H1 (cell line): ENCODE measurements at regions not wholly inside any gene's neighbourhood (a gene's known extent, or its start where the extent isn't known, plus 50 kb on each side); places are given as distances from the start of the nearest gene placed in this dataset.

Experiments
- CTCF ChIA-PET: fragments of 300-600 bp; sonication (Branson Sonifier 250); formaldehyde crosslinking; loops from one replicate; lab custom pipeline; 2021; ENCODE audit not compliant: partially characterized antibody; lab: Charles Lee
- POLR2A ChIA-PET: fragments of 300-600 bp; sonication (Branson Sonifier 250); formaldehyde crosslinking; loops from one replicate; lab custom pipeline; 2021; ENCODE audit warnings: inconsistent platforms; ENCODE audit not compliant: partially characterized antibody; lab: Charles Lee
- DNase-seq, 2 experiments: peaks; one replicate each; pipeline versions ENCODE4 v3.0.0 to v3.0.0-alpha.2; 2010 to 2022; ENCODE audit warnings: low spot score in 2 of 2, low read depth in 1 of 2, mixed read lengths in 1 of 2
- FAIRE-seq: peaks from 2 replicates; lab custom pipeline; 2011; peaks lifted over from hg19 to GRCh38; lab: Jason Lieb, UNC
- H2AFZ ChIP-seq: 2 replicates; pipeline ENCODE4 v1.8.1; 2012; ENCODE audit warnings: low read length, inconsistent platforms
- H2AK5ac ChIP-seq: 2 replicates; pipeline ENCODE4 v1.6.1; 2013; ENCODE audit warnings: low read depth, low read length
- H2BK120ac ChIP-seq: replicated peaks from 2 replicates; pipeline ENCODE3; 2013; ENCODE audit warnings: low read depth, low read length, inconsistent platforms
- H2BK12ac ChIP-seq: 2 replicates; pipeline ENCODE4 v1.6.1; 2013; ENCODE audit warnings: low read depth, low read length
- H2BK15ac ChIP-seq: 2 replicates; pipeline ENCODE4 v1.6.1; 2013; ENCODE audit warnings: low read length
- H2BK20ac ChIP-seq: 2 replicates; pipeline ENCODE4 v1.6.1; 2013; ENCODE audit warnings: low read length
- H2BK5ac ChIP-seq: 2 replicates; pipeline ENCODE4 v1.6.1; 2013; ENCODE audit warnings: low read depth, low read length
- H3K14ac ChIP-seq: 2 replicates; pipeline ENCODE4 v1.6.1; 2013; ENCODE audit warnings: inconsistent platforms; ENCODE audit not compliant: insufficient read length
- H3K18ac ChIP-seq: 2 replicates; pipeline ENCODE4 v1.6.1; 2013; ENCODE audit warnings: low read length; ENCODE audit errors: extremely low read depth
- H3K23ac ChIP-seq: 2 replicates; pipeline ENCODE4 v1.6.1; 2013; ENCODE audit warnings: inconsistent platforms; ENCODE audit not compliant: insufficient read length
- H3K23me2 ChIP-seq: 2 replicates; pipeline ENCODE4 v1.6.1; 2013; ENCODE audit warnings: low read depth, low read length
- H3K27ac ChIP-seq: 2 replicates; pipeline ENCODE4 v1.6.1; 2011; ENCODE audit warnings: low read depth, low read length, inconsistent platforms
- H3K27me3 ChIP-seq, 4 experiments: replicated peaks in 1 of 4; 1 replicate in 1 of 4; 2 replicates in 3 of 4; pipeline versions ENCODE4 v1.6.1 to v1.8.1; 2011 to 2013; ENCODE audit warnings: low read length in 3 of 4, mild to moderate bottlenecking in 3 of 4, inconsistent platforms in 2 of 4, mixed read lengths in 2 of 4, moderate library complexity in 1 of 4; ENCODE audit not compliant: control insufficient read depth in 3 of 4, insufficient read depth in 3 of 4; ENCODE audit errors: extremely low read depth in 1 of 4
- H3K36me3 ChIP-seq, 4 experiments: 2 replicates each; pipeline versions ENCODE4 v1.6.1 to v1.8.1; 2011 to 2013; ENCODE audit warnings: mild to moderate bottlenecking in 4 of 4, low read length in 3 of 4, moderate library complexity in 2 of 4, control low read depth in 1 of 4, inconsistent platforms in 1 of 4; ENCODE audit not compliant: insufficient read depth in 4 of 4, control insufficient read depth in 2 of 4
- H3K4ac ChIP-seq: replicated peaks from 2 replicates; pipeline ENCODE3; 2013; ENCODE audit warnings: low read length, low read depth, mixed read lengths, inconsistent platforms; ENCODE audit not compliant: insufficient read length
- H3K4me1 ChIP-seq, 4 experiments: replicated peaks in 1 of 4; 1 replicate in 1 of 4; 2 replicates in 3 of 4; pipeline versions ENCODE4 v1.6.1 to v1.8.1; 2011 to 2013; ENCODE audit warnings: low read length in 3 of 4, inconsistent platforms in 2 of 4, mixed read lengths in 1 of 4; ENCODE audit not compliant: insufficient read depth in 4 of 4, control insufficient read depth in 3 of 4
- H3K4me2 ChIP-seq, 2 experiments: 2 replicates each; pipeline versions ENCODE4 v1.6.1 to v1.8.1; 2011 to 2013; ENCODE audit warnings: low read depth in 2 of 2, low read length in 2 of 2, control low read depth in 1 of 2, inconsistent platforms in 1 of 2, mild to moderate bottlenecking in 1 of 2; ENCODE audit not compliant: insufficient read depth in 1 of 2
- H3K4me3 ChIP-seq, 4 experiments: fragments of 200-600, 300-600 bp in 1 of 4; sonication (generic), shearing (Covaris generic), sonication (Bioruptor Twin) in 1 of 4; 2 replicates each; pipeline versions ENCODE4 v1.5.1 to v1.8.1; 2011 to 2016; ENCODE audit warnings: low read length in 4 of 4, low read depth in 3 of 4, control low read depth in 2 of 4, inconsistent platforms in 2 of 4, mild to moderate bottlenecking in 2 of 4, mixed read lengths in 1 of 4, moderate library complexity in 1 of 4; ENCODE audit not compliant: insufficient read depth in 2 of 4; ENCODE audit errors: extremely low read depth in 1 of 4
- H3K56ac ChIP-seq: replicated peaks from 2 replicates; pipeline ENCODE3; 2013; ENCODE audit warnings: low read depth, mild to moderate bottlenecking, mixed read lengths, low read length, inconsistent platforms; ENCODE audit not compliant: insufficient read length
- H3K79me1 ChIP-seq: 2 replicates; pipeline ENCODE4 v1.6.1; 2013; ENCODE audit warnings: low read depth, low read length, control low read depth
- H3K79me2 ChIP-seq, 2 experiments: 2 replicates each; pipeline versions ENCODE4 v1.6.1 to v1.8.1; 2012 to 2013; ENCODE audit warnings: low read length in 2 of 2, mild to moderate bottlenecking in 2 of 2, inconsistent platforms in 1 of 2; ENCODE audit not compliant: insufficient read depth in 2 of 2, control insufficient read depth in 1 of 2
- H3K9ac ChIP-seq, 4 experiments: replicated peaks in 1 of 4; 1 replicate in 1 of 4; 2 replicates in 3 of 4; pipeline versions ENCODE4 v1.6.1 to v1.8.1; 2011 to 2013; ENCODE audit warnings: low read depth in 3 of 4, low read length in 3 of 4, control low read depth in 2 of 4, mild to moderate bottlenecking in 2 of 4, moderate library complexity in 2 of 4, inconsistent platforms in 1 of 4; ENCODE audit errors: extremely low read depth in 1 of 4
- H3K9me3 ChIP-seq, 2 experiments: 2 replicates each; pipeline versions ENCODE4 v1.6.1 to v1.8.1; 2012 to 2013; ENCODE audit warnings: mild to moderate bottlenecking in 2 of 2, moderate library complexity in 2 of 2, control low read depth in 1 of 2, inconsistent platforms in 1 of 2, low read depth in 1 of 2, low read length in 1 of 2, mixed read lengths in 1 of 2; ENCODE audit not compliant: insufficient read depth in 2 of 2
- H4K20me1 ChIP-seq, 2 experiments: replicated peaks in 1 of 2; 2 replicates each; pipeline versions ENCODE3 to v1.8.1; 2011 to 2013; ENCODE audit warnings: inconsistent platforms in 2 of 2, low read length in 2 of 2, mild to moderate bottlenecking in 1 of 2; ENCODE audit not compliant: insufficient read depth in 2 of 2, control insufficient read depth in 1 of 2
- H4K5ac ChIP-seq: 2 replicates; pipeline ENCODE4 v1.6.1; 2013; ENCODE audit warnings: low read length, low read depth, mixed read lengths, inconsistent platforms; ENCODE audit not compliant: insufficient read length
- H4K8ac ChIP-seq: 2 replicates; pipeline ENCODE4 v1.8.0; 2013; ENCODE audit warnings: mild to moderate bottlenecking, moderate library complexity, low read length, inconsistent platforms; ENCODE audit not compliant: insufficient read depth; ENCODE audit errors: extremely low read depth
- H4K91ac ChIP-seq: replicated peaks from 2 replicates; pipeline ENCODE3; 2013; ENCODE audit warnings: low read length, mixed read lengths, inconsistent platforms; ENCODE audit not compliant: insufficient read length
- CBX8 ChIP-seq: fragments of 300-800, 300-1000 bp; sonication (generic); IDR thresholded peaks from 2 replicates; pipeline ENCODE4 v1.7.1; 2016; ENCODE audit warnings: low read depth, low read length, borderline replicate concordance
- EZH2 ChIP-seq: fragments of 200-600 bp; sonication (generic); IDR thresholded peaks from 2 replicates; pipeline ENCODE4 v1.7.1; 2012; ENCODE audit warnings: low read depth, mild to moderate bottlenecking, moderate library complexity, low read length, inconsistent platforms; ENCODE audit not compliant: severe bottlenecking
- FOSL1 ChIP-seq: IDR thresholded peaks from 2 replicates; pipeline ENCODE4 v1.6.1; 2011; ENCODE audit warnings: mild to moderate bottlenecking, low read depth, low read length, moderate library complexity; ENCODE audit not compliant: insufficient read depth
- GABPA ChIP-seq: IDR thresholded peaks from 2 replicates; pipeline ENCODE4 v1.6.1; 2011; ENCODE audit warnings: mild to moderate bottlenecking, low read length, moderate library complexity, borderline replicate concordance; ENCODE audit not compliant: insufficient read depth
- KDM4A ChIP-seq: IDR thresholded peaks from one replicate; pipeline ENCODE4 v1.7.1; 2012; ENCODE audit warnings: low read depth, mild to moderate bottlenecking, moderate library complexity, low read length, inconsistent platforms; ENCODE audit not compliant: severe bottlenecking
- POLR2A ChIP-seq, 2 experiments: IDR thresholded peaks; 1 replicate in 1 of 2; 2 replicates in 1 of 2; pipeline ENCODE4 v1.6.1; 2011; ENCODE audit warnings: low read depth in 2 of 2, low read length in 2 of 2, mild to moderate bottlenecking in 2 of 2; ENCODE audit errors: control extremely low read depth in 1 of 2
- POU5F1 ChIP-seq: IDR thresholded peaks from 2 replicates; pipeline ENCODE4 v1.6.1; 2011; ENCODE audit warnings: low read depth, mild to moderate bottlenecking, low read length, moderate library complexity
- SIX5 ChIP-seq: IDR thresholded peaks from 2 replicates; pipeline ENCODE4 v1.6.1; 2011; ENCODE audit warnings: mild to moderate bottlenecking, low read depth, low read length
- TCF12 ChIP-seq: IDR thresholded peaks from 2 replicates; pipeline ENCODE4 v1.6.1; 2011; ENCODE audit warnings: low read depth, mild to moderate bottlenecking, low read length
- TEAD4 ChIP-seq: IDR thresholded peaks from 2 replicates; pipeline ENCODE4 v1.6.1; 2012; ENCODE audit warnings: low read depth, low read length, inconsistent platforms, mixed read lengths
- YY1 ChIP-seq: IDR thresholded peaks from 2 replicates; pipeline ENCODE4 v1.6.1; 2011; ENCODE audit warnings: low read depth, mild to moderate bottlenecking, low read length
- ZNF274 ChIP-seq: IDR thresholded peaks from 2 replicates; pipeline ENCODE4 v1.7.0; 2012; ENCODE audit warnings: low read length, borderline replicate concordance; ENCODE audit errors: extremely low read depth
- WGBS, 2 experiments: shearing (Covaris generic) in 1 of 2; methylation state at CpG; one replicate each; pipeline versions ENCODE4 v1.1.6 to v1.1.7; 2013 to 2015; ENCODE audit warnings: low lambda C conversion rate in 2 of 2, mixed read lengths in 2 of 2, inconsistent platforms in 1 of 2, low coverage in 1 of 2, missing lambda C conversion rate in 1 of 2; ENCODE audit not compliant: insufficient replicate concordance in 2 of 2, insufficient coverage in 1 of 2, insufficient read length in 1 of 2; ENCODE audit errors: extremely low coverage in 1 of 2, missing lambda C conversion rate in 1 of 2; 5-methylcytosine and 5-hydroxymethylcytosine counted together
- TF ChIP-seq, protein P1 (sequence below): IDR thresholded peaks from 2 replicates; pipeline ENCODE4 v1.6.1; 2011; ENCODE audit warnings: low read length, improper control_type of control experiment

DNA sequence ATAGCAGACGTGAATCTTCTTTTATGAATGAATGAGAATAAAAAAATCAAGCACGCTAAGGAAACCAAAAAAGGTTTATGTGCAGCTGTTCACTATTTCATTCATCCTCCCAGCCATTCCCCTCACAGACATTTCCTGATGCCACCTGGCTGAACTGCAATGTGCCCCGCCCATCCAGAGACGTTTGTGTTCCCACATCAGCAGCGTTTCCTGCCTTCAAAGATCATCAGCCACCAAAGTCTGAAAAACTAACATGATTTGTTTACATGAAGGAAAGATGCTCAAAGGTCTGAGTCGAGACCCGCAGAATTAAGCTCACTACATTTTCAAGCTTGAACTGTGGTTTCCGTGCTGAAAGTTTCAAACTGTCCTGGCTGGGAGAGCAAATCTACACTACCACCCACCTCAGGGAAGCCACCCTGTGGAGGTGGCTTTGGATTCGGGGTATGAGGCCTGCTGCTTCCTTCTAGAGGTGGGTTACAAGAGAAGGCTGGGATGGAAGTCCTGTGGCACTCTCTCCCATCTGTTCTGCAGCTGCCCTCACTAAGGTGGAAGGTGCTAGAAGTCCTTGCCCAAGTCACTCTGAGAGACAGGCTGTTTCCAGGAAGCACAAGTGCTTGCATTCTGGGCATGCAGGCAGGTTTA is 201.3 kb upstream of the OSR1 start:
- ChIA-PET CTCF (no interaction called here), POLR2A (no interaction called here)
- Histone ChIP-seq H2BK12ac (no peak overlapping the region), H3K27ac (no peak overlapping the region), H4K8ac (no peak overlapping the region), H2BK5ac (no peak overlapping the region), H3K23me2 (no peaks in the 10 kb centered on the region), H3K4ac (no peak overlapping the region), H3K18ac (no peak overlapping the region), H3K14ac (no peak overlapping the region), H2BK15ac (no peak overlapping the region), H3K23ac (no peak overlapping the region), H3K9ac (no peak overlapping the region), H3K4me1 (no peaks in the 10 kb centered on the region), H4K91ac (no peak overlapping the region), H3K56ac (no peak overlapping the region), H3K27me3 (no peaks in the 10 kb centered on the region), H3K9me3 (no peaks in the 10 kb centered on the region), H4K20me1 (no peaks in the 10 kb centered on the region), H3K4me2 (no peak overlapping the region), H3K79me2 (no peaks in the 10 kb centered on the region), H2BK120ac (no peak overlapping the region), H2BK20ac (no peak overlapping the region), H2AFZ (no peak overlapping the region; the same call in 1 of the 2 replicates), H4K5ac (no peak overlapping the region), H3K36me3 (no peaks in the 10 kb centered on the region), H2AK5ac (no peak overlapping the region), H3K79me1 (no peaks in the 10 kb centered on the region), H3K4me3 (no peak overlapping the region)
- FAIRE-seq (no peak), DNase-seq (no peak)
- 69% methylated on average over 9 of the region's 9 CpGs; no CpG with 5 or more reads in 1 of the 2 experiments for WGBS, 2 experiments
- no peak for TF ChIP-seq ZNF274
- TF ChIP-seq POU5F1, result no peak
- TF ChIP-seq EZH2, result no peak
- no peak for TF ChIP-seq TCF12
- no peak for TF ChIP-seq YY1
- no peak for TF ChIP-seq FOSL1
- TF ChIP-seq SIX5, result no peak
- no peak for TF ChIP-seq CBX8
- TF ChIP-seq GABPA, result no peak
- no peak for TF ChIP-seq KDM4A
- TF ChIP-seq, protein P1, sequence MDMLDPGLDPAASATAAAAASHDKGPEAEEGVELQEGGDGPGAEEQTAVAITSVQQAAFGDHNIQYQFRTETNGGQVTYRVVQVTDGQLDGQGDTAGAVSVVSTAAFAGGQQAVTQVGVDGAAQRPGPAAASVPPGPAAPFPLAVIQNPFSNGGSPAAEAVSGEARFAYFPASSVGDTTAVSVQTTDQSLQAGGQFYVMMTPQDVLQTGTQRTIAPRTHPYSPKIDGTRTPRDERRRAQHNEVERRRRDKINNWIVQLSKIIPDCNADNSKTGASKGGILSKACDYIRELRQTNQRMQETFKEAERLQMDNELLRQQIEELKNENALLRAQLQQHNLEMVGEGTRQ, result no peak
- no peak for TF ChIP-seq TEAD4
- no peak for TF ChIP-seq POLR2A (IDR thresholded peaks at IDR 0.05; ENCODE audit: control extremely low read depth in 1 of 2, low read depth in 2 of 2, low read length in 2 of 2)
